HG02885 (cell line): ENCODE measurements at regions not wholly inside any gene's neighbourhood (a gene's known extent, or its start where the extent isn't known, plus 50 kb on each side); places are given as distances from the start of the nearest gene placed in this dataset.
"Not testable (repeated sequence)": the region's sequence is repeated elsewhere in the genome, so short reads cannot be mapped to it uniquely, and the experiment has no call there.

Experiments used
- ATAC-seq: cut with Tn5 transposase; IDR thresholded peaks from one replicate; pipeline ENCODE4 v1.9.1; 2021; ENCODE audit warnings: mild to moderate bottlenecking; ENCODE audit not compliant: unreplicated experiment, poor library complexity

DNA sequence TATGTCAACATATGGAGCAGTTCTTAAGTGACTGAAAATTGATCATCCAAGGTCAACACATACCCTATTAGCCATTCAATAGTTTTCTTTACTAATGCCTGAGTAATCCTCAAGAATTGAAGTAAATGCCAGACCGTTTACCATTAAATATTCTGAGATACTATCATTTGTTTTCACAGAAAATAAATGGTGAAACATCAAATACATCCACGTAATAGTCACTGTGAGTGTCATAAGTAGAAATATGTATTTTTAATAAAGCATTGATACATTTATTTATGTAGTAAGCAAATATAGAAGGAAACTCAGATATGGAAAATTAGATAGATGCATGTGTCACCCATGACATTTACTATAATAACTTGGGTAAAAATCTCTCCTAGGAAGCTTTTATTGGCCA, 927.8 kb upstream of the NRXN1 start:
- ATAC-seq = no peak

DNA sequence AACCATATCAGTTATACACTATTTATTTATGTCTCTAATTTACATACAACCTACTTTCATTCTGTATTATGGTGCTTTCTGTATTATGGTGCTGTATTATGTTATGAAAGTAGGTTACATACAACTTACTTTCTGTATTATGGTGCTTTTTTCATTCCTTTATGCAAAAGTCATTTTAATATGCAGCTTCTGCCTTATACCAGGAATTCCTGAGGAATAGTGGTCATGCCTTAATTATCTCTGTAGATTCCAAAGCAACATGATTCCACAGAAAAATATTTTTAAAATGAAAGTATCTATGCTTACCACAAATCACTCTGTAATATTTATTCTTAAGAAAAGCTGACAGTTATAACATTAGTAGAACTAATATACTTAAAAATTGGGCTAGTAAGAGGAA, 922.0 kb upstream of the NRXN1 start:
- ATAC-seq = no peak

- no peak for ATAC-seq
These were observed 889.1 kb upstream of the NRXN1 start for GRCh38 chr2:51921076-51921475.

DNA sequence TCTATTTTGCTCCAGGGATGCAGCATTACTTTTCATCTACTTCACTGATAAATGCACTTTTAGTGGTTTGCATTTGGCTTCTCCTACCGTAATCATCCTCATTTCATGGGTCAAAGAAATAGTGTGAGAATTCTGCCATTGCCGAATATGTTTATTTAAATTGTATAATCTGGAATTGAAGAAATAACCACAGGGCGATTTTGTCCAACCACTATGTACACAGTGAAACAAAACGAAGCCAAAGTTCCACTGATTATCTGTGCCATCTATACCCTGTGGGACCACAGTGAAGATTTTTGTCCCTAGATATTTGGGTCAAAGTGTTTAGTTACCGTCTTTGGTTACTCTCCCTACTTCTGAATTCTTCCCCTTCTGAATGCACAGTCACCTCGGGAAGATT, 888.6 kb upstream of the NRXN1 start:
- no peak for ATAC-seq

- no peak for ATAC-seq
These were observed 887.5 kb upstream of the NRXN1 start for GRCh38 chr2:51919395-51919794.

DNA sequence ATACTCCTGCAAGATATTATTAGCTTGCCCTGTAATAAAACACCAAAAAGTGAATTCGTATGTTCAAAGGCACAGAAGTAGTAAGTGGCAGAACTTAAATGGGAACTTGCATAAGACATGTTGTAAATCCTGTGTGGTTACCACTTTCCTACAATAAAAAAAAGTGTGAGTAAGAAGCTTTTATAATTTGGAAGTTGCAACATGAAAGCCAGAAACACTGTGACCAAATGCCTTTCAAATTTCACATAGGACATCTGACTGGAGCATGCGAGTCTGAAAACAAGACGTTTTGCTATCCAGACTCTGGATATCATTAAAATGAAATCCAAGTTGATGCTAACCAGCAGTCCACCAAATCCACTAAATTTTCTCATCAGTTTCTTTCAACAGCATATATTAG, 886.2 kb upstream of the NRXN1 start:
- no peak for ATAC-seq

DNA sequence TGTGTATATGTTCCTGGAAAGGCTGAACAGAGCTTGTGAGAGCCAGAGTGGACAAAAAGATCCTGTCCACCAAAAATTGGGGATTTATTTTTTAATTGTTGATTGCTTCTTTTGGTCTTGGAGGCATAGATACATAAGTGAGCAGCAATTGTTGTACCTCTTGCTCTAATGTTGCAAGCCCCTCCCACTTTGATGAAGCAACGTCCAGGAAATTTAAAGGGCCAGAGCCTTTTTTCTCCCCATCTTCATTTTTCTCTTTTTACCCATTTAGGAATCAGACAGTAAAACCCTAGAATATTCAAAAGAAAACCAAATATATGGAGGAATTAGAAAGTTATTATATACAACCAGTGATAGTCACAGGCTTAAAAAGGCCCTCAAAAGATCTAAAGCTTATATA, 871.8 kb upstream of the NRXN1 start:
- no peak for ATAC-seq

DNA sequence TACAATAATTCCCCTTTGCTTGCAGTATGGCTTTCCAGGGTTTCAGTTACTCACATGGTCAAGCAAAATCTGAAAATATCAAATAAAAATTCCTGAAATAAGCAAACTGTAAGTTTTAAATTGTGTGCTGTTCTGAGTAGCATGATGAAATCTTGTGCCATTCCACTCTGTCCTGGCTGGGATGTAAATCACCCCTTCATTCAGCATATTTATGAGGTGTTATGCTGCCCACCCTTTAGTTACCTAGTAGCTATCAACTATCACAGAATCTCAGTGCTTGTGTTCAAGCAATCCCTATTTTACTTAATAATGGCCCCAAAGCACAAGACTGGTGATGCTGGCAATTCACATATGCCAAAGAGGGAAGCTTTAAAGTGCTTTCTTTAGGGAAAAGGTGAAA, 867.7 kb upstream of the NRXN1 start:
- no peak for ATAC-seq

DNA sequence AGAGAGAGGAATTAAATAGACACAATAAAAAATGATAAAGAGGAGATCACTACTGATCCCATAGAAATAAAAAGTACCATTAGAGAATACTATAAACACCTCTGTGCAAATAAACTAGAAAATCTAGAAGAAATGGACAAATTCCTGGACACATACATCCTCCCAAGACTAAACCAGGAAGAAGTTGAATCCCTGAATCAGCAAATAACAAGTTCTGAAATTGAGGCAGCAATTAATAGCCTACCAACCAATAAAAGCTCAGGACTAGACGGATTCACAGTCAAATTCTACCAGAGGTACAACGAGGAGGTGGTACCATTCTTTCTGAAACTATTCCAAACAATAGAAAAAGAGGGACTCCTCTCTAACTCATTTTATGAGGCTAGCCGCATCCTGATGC, 862.7 kb upstream of the NRXN1 start:
- not testable (repeated sequence) for ATAC-seq

DNA sequence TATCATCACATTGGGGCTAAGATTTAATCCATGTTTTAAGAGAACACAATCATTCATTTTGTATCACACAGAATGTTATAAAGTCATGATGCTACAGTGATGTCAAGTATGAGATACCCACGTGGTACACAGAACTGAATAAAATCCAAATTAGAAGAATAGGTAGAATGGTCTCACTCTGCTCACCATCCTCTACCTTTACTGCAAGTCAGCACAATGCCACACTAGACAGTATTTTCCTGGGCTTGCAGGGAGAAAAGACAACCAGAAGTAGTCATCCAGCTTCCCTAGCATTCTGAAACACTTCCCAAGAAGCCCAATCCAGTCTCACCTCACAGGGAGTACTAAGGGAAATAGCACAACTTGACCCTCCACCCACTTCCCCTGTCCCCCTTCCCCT, 856.2 kb upstream of the NRXN1 start:
- no peak for ATAC-seq

DNA sequence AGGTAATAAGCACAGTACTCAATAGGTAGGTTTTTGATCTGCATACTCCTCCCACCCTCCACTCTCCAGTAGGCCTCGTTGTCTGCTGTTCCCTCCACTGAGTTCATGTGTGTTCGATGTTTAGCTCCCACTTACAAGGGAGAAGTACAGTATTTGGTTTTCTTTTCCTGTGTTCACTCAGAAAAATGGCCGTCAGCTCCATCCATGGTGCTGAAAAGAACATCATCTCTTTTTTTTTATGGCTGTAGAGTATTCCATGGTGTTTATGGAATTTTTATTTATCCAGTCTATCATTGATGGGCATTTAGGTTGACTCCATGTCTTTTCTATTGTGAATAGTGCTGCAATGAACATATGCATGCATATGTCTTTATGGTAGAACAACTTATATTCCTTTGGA, 849.7 kb upstream of the NRXN1 start:
- no peak for ATAC-seq

DNA sequence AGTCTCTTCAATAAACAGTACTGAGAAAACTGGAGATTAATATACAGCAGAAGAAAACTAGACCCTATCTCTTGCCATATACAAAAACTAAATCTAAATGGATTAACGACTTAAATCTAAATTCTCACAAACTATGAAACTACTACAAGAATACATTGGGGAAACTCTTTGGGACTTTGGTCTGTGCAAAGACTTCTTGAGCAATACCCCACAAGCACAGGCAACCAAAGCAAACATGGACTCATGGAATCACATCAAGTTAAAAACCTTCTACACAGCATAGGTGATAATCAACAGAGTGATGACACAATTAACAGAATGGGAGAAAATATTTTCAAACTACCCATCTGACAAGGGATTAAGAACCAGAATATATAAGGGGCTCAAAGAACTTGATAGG, 848.2 kb upstream of the NRXN1 start:
- no peak for ATAC-seq

- ATAC-seq = no peak
These were observed 834.4 kb upstream of the NRXN1 start for GRCh38 chr2:51866361-51866760.

DNA sequence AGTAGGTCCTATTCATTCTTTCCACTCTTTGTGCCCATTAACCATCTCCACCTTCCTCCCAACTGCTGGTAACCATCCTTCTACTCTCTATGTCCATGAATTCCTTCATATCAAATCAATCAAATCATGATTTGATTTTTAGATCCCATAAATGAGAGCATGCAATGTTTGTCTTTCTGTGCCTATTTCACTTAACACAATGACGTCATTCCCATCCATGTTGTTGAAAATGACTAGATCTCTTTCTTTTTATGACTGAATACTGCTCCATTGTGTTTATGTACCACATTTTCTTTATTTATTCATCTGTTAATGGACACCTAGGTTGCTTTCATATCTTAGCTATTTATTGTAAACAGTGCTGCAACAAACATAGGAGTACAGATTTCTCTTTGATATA, 827.3 kb upstream of the NRXN1 start:
- no peak for ATAC-seq

DNA sequence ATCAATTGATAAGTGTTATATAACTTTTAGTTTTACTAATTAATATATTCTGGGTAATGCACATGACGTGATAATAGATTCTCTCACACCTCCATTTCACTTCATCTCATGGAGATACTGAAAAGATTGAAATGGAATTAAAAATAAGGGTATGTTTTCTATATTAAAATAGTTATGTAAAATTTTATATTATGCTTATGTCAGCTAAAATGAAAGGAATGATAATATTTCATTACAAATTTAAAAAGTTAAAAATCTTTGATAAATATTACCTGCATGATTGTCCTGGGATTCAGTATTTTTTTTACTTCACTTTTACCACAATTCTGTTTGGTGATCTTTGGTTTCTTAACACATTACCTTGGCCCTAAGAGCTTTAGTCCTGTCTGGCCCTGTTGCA, 823.8 kb upstream of the NRXN1 start:
- ATAC-seq = no peak

DNA sequence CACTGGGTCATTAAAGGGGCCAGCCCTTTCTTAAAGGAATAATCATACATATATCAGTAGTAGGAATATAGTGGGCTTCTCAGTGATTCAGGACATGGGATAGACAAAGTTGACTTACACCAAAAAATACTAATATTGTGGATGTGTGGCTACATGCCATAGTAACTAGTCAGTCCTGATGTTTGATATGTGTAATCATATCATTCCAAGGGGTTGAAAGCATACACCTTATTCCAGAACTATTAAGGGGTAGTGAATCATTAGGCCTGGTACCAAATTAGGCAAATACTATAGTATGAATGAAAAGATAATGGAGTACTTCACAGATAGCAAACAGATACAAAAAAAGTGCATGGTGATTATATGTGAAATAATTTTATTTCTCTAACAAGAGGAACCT, 814.9 kb upstream of the NRXN1 start:
- ATAC-seq = no peak

DNA sequence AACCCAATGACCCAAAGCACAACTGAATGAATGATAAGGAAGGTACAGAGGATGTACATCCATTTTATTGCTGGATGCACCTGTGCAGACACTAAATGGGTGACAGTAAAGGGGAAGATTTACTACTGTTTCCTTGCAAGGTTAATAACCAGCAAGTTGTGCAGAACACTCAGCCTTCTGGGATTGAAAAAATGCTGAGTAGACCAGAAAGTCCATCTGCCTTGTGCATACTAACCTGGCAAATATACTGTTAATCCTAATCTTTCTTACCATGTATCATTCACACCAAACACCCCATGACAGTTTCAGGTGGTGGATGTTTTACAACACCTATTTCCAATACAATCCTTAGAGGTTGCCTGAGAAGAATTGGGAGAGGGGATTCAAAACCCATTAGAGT, 814.1 kb upstream of the NRXN1 start:
- ATAC-seq = no peak

DNA sequence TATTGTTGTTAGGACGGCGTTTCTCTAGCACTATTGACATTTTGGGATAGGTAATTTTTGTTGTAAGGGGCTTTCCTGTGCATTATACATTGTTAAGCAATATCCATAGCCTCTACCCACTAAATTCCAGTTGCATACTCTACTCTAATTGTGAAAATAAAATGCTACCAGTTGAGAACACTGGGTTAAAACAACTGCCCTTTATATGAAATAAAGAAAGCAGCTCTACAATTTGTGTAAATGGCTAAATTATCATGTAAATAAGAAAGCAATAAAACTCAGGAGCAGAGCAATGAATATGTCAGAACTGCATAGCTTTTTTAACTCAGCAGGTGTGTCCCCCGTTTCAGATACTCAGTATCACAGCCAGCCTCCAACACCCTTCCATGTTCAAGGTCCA, 812.7 kb upstream of the NRXN1 start:
- no peak for ATAC-seq

DNA sequence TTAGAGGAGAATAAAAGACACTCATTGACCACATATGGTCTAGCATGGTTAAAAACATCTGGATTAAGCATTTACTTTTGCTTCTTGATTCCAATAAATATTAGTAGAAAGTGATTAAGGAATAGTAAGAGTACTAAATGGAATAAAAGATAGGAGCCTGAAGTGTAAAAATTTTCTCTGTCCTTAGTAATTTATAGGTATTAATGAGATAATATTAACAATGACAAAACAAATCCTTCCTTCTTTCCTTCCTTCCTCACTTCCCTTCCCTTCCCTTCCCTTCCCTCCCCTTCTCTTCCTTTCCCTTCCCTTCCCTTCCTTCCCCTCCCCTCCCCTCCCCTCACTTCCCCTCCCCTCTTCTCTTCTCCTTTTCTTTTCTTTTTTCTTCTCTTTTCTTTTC, 797.5 kb upstream of the NRXN1 start:
- ATAC-seq = no peak

DNA sequence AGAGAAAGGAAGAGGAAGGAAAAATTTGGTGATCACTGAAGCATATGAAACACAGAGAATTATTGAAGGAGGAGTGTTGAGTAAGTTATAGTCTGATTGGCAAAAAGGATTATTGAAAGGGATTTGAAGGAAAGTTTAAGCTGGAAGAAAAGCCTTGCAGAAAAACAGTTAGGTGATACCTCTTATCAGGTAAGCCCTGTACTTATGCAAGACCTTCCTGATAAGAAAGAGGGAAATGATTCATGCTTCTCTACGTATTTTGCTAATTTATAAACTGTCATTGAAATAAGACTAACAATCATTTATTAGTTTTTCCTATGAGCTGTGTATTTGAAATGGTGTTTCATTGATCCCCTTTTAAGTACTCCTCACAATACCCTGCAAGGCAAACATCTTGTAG, 793.9 kb upstream of the NRXN1 start:
- no peak for ATAC-seq

DNA sequence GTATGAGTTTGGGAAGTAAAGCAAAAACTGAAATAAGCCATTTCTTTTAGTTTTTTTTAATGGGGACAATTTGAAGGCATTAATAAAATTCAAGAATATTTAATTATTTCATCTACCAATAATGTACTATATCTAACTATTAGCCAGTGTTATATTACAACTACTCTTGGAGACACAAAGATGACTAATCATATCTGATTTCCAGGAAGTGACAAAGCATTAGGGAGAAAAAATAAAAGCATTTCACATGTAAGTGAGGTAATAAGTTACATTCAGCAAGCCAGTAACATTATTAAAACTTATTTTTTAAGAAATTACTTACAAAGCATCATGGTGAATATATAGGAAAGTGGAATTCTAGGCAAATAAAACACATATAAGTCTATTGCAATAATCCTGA, 781.3 kb upstream of the NRXN1 start:
- no peak for ATAC-seq

DNA sequence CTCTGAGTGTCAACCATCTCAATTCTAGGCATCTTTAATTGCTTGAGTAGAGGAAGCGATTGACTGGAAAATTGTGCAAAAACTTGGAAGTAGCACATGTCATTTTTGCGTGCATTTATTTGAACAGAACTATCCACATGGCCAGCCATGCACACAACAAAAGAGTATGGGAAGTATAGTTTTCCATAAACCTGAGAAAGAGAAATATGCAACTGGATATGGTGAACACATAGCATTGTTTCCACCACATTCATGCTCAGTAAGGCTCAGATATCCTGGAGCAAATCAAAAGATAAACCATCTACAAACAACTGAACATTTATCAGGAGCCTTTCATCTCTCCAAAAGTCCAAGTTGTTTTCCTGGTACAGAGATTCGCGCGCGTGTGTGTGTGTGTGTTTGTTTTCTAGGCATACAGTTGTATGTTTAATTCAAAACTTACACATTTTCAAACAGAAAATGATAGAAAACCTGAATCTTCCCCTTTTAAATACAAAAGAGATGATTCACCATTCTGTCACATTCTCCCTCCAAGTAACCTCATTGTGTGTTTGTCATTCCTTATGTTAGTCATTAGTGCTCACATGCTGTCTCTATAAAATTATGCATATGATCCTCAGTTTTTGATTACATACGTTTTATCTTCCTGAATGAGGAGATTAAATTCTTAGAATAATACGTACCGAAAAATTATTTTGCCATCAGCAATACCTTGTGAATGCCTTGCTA, 780.4 kb upstream of the NRXN1 start:
- ATAC-seq = no peak

GRCh38 chr2:51810197-51810596, 778.3 kb upstream of the NRXN1 start:
- ATAC-seq = no peak
